Lower lobe of right lung (tissue), 2 donors: ENCODE measurements at regions not wholly inside any gene's neighbourhood (a gene's known extent, or its start where the extent isn't known, plus 50 kb on each side); places are given as distances from the start of the nearest gene placed in this dataset.

Experiments used
- ATAC-seq, 2 donors: fragments of 200-7000 bp; cut with Tn5 transposase; one replicate each; pipeline ENCODE4 v1.9.1; 2020 to 2022; ENCODE audit warnings: mild to moderate bottlenecking in 2 of 2, moderate library complexity in 2 of 2
- DNase-seq: peaks from one replicate; pipeline ENCODE4 v3.0.0-alpha.2; 2020
- H3K27ac ChIP-seq: fragments of 200-600 bp; one replicate; pipeline ENCODE4 v1.8.0; 2022
- H3K27me3 ChIP-seq: fragments of 200-600 bp; one replicate; pipeline ENCODE4 v1.8.0; 2022; ENCODE audit warnings: low read depth
- H3K36me3 ChIP-seq: fragments of 200-600 bp; one replicate; pipeline ENCODE4 v1.8.0; 2022; ENCODE audit warnings: mild to moderate bottlenecking
- H3K4me1 ChIP-seq: fragments of 200-600 bp; one replicate; pipeline ENCODE4 v1.8.0; 2022
- H3K4me3 ChIP-seq: fragments of 200-600 bp; one replicate; pipeline ENCODE4 v1.8.0; 2022; ENCODE audit warnings: mild to moderate bottlenecking
- H3K9me3 ChIP-seq: fragments of 200-600 bp; one replicate; pipeline ENCODE4 v1.8.0; 2022
- intact Hi-C: fragments of 100-400 bp; cut with DNase I; formaldehyde crosslinking; loops from one replicate; pipeline ENCODE4 v1.11.0; 2022
- TF ChIP-seq, protein P1 (sequence below): fragments of 200-600 bp; IDR thresholded peaks from one replicate; pipeline ENCODE4 v1.8.0; 2022; ENCODE audit warnings: antibody characterized with exemption, mild to moderate bottlenecking
- donor health status: DM: no; HTN: yes; CAD: no; lungs with severe emphysema.

DNA sequence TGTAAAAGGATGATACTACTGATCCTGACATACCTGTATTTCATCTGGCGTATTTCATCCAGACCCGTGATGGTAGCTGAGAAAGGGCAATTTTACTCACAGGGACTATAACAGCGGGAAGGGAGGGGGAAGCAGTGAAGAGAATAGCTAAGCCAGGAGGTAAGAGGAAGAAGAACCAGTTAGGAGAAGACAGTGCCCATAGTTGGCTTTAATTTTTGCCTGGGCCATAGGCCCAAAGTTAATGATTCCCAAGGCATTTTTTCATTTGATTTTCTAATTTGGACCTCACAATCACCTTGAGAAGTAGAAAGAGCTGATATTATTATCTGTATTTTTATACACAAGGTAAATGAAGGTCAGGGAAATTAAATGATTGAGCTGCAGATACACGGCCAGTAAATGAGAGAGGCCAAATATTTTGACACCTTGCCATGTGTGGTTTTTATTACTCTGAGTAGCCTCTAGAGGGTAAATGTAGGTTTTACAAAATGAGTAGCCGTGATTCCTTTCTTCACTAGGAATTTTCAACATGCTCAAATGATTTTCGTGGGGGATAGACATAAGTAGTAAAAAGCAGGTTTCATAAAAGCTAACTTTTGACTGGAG, 382.2 kb downstream of the FUT8 start:
- TF ChIP-seq, protein P1, sequence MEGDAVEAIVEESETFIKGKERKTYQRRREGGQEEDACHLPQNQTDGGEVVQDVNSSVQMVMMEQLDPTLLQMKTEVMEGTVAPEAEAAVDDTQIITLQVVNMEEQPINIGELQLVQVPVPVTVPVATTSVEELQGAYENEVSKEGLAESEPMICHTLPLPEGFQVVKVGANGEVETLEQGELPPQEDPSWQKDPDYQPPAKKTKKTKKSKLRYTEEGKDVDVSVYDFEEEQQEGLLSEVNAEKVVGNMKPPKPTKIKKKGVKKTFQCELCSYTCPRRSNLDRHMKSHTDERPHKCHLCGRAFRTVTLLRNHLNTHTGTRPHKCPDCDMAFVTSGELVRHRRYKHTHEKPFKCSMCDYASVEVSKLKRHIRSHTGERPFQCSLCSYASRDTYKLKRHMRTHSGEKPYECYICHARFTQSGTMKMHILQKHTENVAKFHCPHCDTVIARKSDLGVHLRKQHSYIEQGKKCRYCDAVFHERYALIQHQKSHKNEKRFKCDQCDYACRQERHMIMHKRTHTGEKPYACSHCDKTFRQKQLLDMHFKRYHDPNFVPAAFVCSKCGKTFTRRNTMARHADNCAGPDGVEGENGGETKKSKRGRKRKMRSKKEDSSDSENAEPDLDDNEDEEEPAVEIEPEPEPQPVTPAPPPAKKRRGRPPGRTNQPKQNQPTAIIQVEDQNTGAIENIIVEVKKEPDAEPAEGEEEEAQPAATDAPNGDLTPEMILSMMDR: no peak
- no peaks in the 10 kb centered on the region for H3K9me3 ChIP-seq
- intact Hi-C loops: no loop called here
- H3K36me3 ChIP-seq: no peaks in the 10 kb centered on the region
- ATAC-seq: no peak
- no peak overlapping the region for H3K27ac ChIP-seq
- no peaks in the 10 kb centered on the region for H3K4me1 ChIP-seq
- H3K27me3 ChIP-seq: no peaks in the 10 kb centered on the region
- no peak for DNase-seq
- H3K4me3 ChIP-seq: no peak overlapping the region

DNA sequence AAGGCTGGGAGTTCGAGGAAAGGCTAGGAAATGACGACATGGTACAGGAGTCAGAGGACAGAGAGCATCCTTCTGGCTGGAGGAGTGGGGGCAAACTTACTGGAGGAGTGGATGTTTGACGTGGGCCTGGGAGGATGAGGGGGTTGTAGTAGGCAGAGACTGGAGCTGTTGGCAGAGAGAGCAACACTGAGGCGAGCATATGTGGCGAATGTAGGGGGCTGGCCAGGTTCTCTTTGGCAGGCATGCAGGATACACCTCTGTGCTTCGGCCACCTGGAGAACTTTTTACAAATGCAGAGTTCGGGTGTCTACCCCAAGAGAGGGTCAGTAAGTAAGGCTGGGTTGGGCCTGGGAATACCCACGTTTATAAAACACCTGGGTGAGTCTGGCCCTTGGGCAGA, 385.7 kb downstream of the FUT8 start:
- H3K36me3 ChIP-seq: no peaks in the 10 kb centered on the region
- TF ChIP-seq, protein P1: no peak
- H3K27ac ChIP-seq: no peak overlapping the region
- ATAC-seq (no peak), DNase-seq (no peak)
- intact Hi-C loops: no loop called here
- no peaks in the 10 kb centered on the region for H3K4me1 ChIP-seq
- H3K27me3 ChIP-seq: no peaks in the 10 kb centered on the region
- no peak overlapping the region for H3K4me3 ChIP-seq
- H3K9me3 ChIP-seq: no peaks in the 10 kb centered on the region

DNA sequence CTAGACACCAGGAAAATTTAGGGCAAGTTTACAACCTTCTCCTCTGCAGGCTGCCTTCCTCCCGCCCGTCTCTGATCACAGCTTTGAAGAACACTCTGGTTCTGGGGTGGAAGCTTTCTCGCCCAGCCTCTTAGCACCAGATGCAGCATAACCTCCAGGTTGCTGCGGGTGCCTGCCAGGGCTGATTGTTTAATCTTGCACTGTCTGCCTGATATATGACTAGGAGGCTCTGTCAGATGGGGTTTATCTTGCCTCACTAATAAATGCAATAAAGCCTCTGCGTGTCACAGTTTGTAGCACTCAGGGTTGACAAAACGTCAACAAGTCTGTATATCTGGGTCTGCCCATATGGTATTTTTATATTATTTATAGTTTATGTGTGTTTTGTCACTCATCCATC, 388.2 kb downstream of the FUT8 start:
- Histone ChIP-seq H3K4me1 (no peaks in the 10 kb centered on the region), H3K27me3 (no peaks in the 10 kb centered on the region), H3K27ac (no peak overlapping the region), H3K36me3 (no peaks in the 10 kb centered on the region), H3K4me3 (no peak overlapping the region), H3K9me3 (no peaks in the 10 kb centered on the region)
- TF ChIP-seq, protein P1: no peak
- ATAC-seq (no peak), DNase-seq (no peak)
- intact Hi-C loops: no loop called here

DNA sequence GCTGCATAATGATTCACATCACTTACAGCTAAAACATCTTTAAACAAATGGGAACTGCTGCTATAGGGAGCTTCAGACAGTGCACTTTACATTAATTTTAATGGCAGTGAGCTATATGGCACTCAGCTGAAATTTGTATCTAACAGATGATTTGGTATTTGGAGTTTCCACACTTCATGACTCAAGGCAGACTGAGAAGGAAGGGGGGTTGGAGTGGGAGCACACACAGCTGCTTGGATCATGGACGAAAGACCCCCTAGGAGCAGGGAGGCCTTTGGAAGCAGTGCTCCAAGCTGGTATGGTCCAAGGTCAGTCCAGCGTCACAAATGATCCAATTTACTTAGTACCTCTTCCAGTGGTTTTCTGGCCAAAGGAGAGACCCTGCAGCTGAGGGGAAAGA, 389.7 kb downstream of the FUT8 start:
- H3K9me3 ChIP-seq: no peaks in the 10 kb centered on the region
- DNase-seq (no peak), ATAC-seq (no peak)
- TF ChIP-seq, protein P1: no peak
- H3K4me3 ChIP-seq: no peak overlapping the region
- no peaks in the 10 kb centered on the region for H3K4me1 ChIP-seq
- H3K36me3 ChIP-seq: no peaks in the 10 kb centered on the region
- H3K27me3 ChIP-seq: no peaks in the 10 kb centered on the region
- intact Hi-C loops: no loop called here
- no peak overlapping the region for H3K27ac ChIP-seq

DNA sequence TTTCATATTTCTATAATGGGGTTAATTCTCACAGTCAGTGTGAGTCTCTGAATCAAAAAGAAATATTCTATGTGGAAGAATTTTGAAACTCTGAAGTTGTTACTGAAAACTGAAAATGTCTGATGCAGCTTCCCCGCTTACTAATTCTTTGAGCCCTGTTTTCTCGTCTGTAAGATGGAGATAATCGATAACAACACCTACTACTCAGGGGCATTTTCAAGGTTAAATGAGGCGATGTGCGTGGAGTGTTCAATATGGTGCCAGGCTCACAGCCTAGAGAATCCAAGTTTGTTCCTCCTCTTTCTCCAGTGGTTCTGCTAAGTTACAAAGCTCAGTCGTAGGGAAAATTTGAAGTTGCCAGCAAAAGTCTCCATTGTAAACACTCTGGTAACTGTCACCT, 391.4 kb downstream of the FUT8 start:
- ATAC-seq: no peak
- TF ChIP-seq, protein P1: no peak
- intact Hi-C loops: no loop called here
- H3K36me3 ChIP-seq: no peaks in the 10 kb centered on the region
- DNase-seq: no peak
- H3K27me3 ChIP-seq: no peaks in the 10 kb centered on the region
- H3K27ac ChIP-seq: no peak overlapping the region
- H3K4me1 ChIP-seq: no peaks in the 10 kb centered on the region
- no peaks in the 10 kb centered on the region for H3K9me3 ChIP-seq
- no peak overlapping the region for H3K4me3 ChIP-seq
